Osteoblast (primary cell): ENCODE measurements at regions not wholly inside any gene's neighbourhood (a gene's known extent, or its start where the extent isn't known, plus 50 kb on each side); places are given as distances from the start of the nearest gene placed in this dataset.

Experiments used
- DNase-seq: peaks from one replicate; pipeline ENCODE4 v3.0.0; 2011; ENCODE audit warnings: low spot score, mixed read lengths; ENCODE audit not compliant: insufficient read length; ENCODE audit errors: missing footprints
- H2AFZ ChIP-seq: 2 replicates; pipeline ENCODE4 v1.6.0; 2011; ENCODE audit warnings: mild to moderate bottlenecking, low read length
- H3K27ac ChIP-seq: 2 replicates; pipeline ENCODE4 v1.5.1; 2011; ENCODE audit warnings: mild to moderate bottlenecking, low read depth, low read length, moderate library complexity
- H3K27me3 ChIP-seq: 2 replicates; pipeline ENCODE4 v1.6.0; 2012; ENCODE audit warnings: mild to moderate bottlenecking, control low read depth, inconsistent platforms, low read length, moderate library complexity; ENCODE audit not compliant: insufficient read depth
- H3K36me3 ChIP-seq: 2 replicates; pipeline ENCODE4 v1.5.1; 2011; ENCODE audit warnings: mild to moderate bottlenecking, low read length, control low read depth, moderate library complexity; ENCODE audit not compliant: insufficient read depth
- H3K4me1 ChIP-seq: 2 replicates; pipeline ENCODE4 v1.5.1; 2011; ENCODE audit warnings: mild to moderate bottlenecking, low read length, control low read depth, moderate library complexity; ENCODE audit not compliant: insufficient read depth
- H3K4me2 ChIP-seq: 2 replicates; pipeline ENCODE4 v1.6.0; 2011; ENCODE audit warnings: mild to moderate bottlenecking, low read length; ENCODE audit not compliant: insufficient read depth
- H3K4me3 ChIP-seq: fragments of 200-600 bp; sonication (generic); 3 replicates; pipeline ENCODE4 v1.5.1; 2012; ENCODE audit warnings: mild to moderate bottlenecking, low read length, inconsistent platforms; ENCODE audit not compliant: insufficient read depth
- H3K79me2 ChIP-seq: 2 replicates; pipeline ENCODE4 v1.6.0; 2012; ENCODE audit warnings: mild to moderate bottlenecking, low read length, control low read depth, inconsistent platforms; ENCODE audit not compliant: insufficient read depth
- H3K9me3 ChIP-seq: 2 replicates; pipeline ENCODE4 v1.5.1; 2011; ENCODE audit warnings: low read depth, low read length, control low read depth
- H4K20me1 ChIP-seq: 2 replicates; pipeline ENCODE4 v1.6.0; 2012; ENCODE audit warnings: mild to moderate bottlenecking, low read length, control low read depth; ENCODE audit not compliant: insufficient read depth
- CTCF ChIP-seq: IDR thresholded peaks from 2 replicates; pipeline ENCODE4 v1.5.1; 2011; ENCODE audit warnings: mild to moderate bottlenecking, low read depth, low read length, moderate library complexity; ENCODE audit errors: extremely low read depth

GRCh38 chr11:22430639-22431038, 92.5 kb downstream of the SLC17A6 start:
- H3K4me3 ChIP-seq, result no peak overlapping the region
- no peak for TF ChIP-seq CTCF
- no peaks in the 10 kb centered on the region for H4K20me1 ChIP-seq
- H3K27ac ChIP-seq, result no peak overlapping the region
- no peaks in the 10 kb centered on the region for H3K9me3 ChIP-seq
- no peaks in the 10 kb centered on the region for H3K27me3 ChIP-seq
- H3K4me2 ChIP-seq, result no peak overlapping the region
- no peak overlapping the region for H2AFZ ChIP-seq
- DNase-seq, result no peak
- no peaks in the 10 kb centered on the region for H3K36me3 ChIP-seq
- no peaks in the 10 kb centered on the region for H3K4me1 ChIP-seq
- H3K79me2 ChIP-seq, result no peaks in the 10 kb centered on the region

GRCh38 chr11:22430141-22430541, 92.0 kb downstream of the SLC17A6 start:
- Histone ChIP-seq H3K4me3 (no peak overlapping the region), H3K4me2 (no peak overlapping the region), H4K20me1 (no peaks in the 10 kb centered on the region), H3K79me2 (no peaks in the 10 kb centered on the region), H3K9me3 (no peaks in the 10 kb centered on the region), H3K27ac (no peak overlapping the region), H3K27me3 (no peaks in the 10 kb centered on the region), H3K36me3 (no peaks in the 10 kb centered on the region), H3K4me1 (no peaks in the 10 kb centered on the region), H2AFZ (no peak overlapping the region)
- no peak for TF ChIP-seq CTCF
- DNase-seq, result no peak
